Raji (cell line): ENCODE measurements at regions not wholly inside any gene's neighbourhood (a gene's known extent, or its start where the extent isn't known, plus 50 kb on each side); places are given as distances from the start of the nearest gene placed in this dataset.

Source experiments
- POLR2A ChIP-seq: IDR thresholded peaks from 2 replicates; pipeline ENCODE4 v1.6.1; 2011; ENCODE audit warnings: low read depth, low read length, control low read depth; ENCODE audit not compliant: insufficient read depth

DNA sequence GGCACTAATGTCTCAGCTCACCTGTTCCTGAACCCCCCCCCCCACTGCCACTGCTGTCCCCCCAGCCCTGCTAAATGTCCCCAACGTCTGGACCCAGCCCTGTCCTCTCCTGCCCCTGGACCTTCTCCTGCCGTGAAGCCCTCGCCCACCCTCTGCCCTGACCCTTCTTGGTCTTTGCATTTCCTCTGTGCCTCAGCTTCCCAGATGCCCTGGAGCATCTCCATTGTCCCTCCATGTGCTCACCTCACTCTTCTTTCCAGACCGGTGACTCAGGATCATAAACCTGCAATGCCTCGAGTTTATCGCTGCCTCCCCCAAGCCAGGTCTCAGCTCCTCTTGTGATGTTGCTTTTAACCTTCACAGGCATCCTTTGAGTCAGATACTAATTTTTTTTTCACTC is 416.4 kb downstream of the BRD1 start:
- TF ChIP-seq POLR2A = no peak

DNA sequence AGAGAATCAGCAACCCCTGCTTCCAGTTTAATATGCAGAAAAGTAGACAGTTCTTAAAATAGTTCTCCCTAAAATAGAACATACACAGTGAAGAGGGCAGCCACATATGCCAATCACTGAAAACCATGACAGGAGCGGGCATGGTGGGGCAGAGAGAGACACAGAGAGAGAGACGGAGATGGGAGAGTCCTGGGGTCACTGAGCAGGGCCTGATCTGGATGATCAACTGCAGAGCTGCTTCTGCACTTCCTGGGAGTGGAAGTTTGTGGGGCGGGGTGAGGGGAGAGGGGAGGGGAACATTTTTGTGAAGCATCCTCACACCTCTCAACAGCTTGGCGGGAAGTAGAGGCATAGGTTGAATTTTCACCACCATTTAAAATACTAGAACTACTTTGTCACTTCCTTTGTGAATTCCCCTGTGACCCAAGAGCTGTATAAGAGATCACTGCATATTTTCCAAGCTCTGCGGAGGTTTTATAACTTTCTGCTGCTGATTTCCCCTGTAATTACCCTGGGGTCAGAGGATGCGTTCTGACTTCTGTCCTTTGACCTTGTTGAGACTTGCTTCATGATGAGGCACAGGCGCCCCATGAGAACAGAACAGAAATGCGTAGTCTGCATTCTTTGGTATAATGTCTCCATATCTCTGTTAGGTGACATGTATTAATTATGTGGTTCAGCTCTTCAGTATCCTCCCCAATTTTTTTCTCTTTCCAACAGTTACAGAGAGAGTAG is 419.4 kb downstream of the BRD1 start:
- no peak for TF ChIP-seq POLR2A

DNA sequence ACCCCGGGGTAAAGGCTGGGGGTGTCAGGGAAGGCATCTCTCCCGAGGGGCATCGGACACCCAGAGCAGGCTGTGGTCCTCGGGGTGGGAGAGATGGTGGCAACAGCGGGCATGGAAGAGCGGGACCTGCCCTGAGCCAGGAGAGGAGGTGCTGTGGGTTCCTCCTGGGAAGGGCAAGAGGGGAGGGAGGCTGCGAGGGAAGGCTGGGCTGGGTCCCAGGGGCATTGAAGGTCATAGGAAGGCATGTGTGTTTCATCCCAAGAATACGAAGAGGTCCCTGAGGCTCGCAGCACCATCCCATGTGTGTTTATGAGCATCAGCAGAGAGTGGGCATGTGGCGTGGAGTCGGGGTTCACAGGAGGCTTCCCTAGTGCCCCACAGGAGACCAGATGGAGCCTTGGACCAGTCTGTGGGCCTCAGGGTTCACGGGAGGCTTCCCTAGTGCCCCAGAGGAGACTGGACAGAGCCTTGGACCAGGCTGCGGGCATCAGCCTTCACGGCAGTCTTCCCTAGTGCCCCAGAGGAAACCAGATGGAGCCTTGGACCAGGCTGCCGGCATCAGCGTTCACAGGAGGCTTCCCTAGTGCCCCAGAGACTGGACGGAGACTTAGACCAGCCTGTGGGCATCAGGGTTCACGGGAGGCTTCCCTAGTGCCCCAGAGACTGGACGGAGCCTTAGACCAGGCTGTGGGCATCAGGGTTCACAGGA is 420.6 kb downstream of the BRD1 start:
- TF ChIP-seq POLR2A = no peak

DNA sequence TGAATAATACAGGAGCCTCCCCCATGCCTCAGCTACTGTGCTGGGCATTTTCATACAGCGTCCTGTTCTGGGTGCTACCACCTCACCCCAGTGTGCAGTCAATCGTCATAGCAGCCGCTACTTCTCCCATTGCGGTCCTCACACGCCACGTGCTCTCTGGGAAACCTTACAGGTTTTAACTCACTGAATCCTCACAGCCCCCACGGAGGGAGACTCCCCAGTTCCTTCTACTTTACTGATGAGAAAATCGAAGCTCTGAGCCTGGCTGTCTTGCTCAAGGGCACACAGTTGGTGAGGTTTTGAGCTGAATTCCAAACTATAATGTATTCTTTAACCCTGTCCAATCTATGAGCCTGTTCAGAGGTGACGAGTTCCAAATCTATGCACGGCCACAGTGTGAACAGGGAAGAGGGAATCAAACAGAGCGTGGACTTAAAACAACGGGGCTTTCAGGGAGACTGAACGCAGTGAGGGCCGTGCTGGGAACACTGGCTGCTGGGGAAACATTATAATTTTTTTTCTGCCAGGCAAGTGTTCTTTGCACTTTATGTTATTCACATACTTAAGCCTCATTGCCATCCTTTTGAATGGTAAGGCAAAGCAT is 421.5 kb downstream of the BRD1 start:
- TF ChIP-seq POLR2A = no peak

DNA sequence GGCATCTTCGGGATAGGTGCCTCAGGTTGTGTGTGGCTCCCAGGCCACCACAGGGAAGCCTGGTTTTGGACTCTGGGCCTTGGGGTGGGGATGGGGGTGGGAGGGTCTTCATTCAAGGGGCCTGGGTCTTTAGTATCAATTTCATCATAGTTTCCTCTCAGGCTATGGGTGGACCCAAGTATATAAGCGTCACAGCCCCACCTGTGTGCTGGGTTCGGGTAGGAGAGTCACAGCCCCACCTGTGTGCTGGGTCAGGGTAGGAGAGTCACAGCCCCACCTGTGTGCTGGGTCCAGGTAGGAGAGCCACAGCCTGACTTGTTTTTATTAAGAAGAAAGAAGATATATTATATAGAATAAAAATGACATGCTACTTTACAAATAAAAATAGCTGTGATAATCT is 422.1 kb downstream of the BRD1 start:
- no peak for TF ChIP-seq POLR2A

DNA sequence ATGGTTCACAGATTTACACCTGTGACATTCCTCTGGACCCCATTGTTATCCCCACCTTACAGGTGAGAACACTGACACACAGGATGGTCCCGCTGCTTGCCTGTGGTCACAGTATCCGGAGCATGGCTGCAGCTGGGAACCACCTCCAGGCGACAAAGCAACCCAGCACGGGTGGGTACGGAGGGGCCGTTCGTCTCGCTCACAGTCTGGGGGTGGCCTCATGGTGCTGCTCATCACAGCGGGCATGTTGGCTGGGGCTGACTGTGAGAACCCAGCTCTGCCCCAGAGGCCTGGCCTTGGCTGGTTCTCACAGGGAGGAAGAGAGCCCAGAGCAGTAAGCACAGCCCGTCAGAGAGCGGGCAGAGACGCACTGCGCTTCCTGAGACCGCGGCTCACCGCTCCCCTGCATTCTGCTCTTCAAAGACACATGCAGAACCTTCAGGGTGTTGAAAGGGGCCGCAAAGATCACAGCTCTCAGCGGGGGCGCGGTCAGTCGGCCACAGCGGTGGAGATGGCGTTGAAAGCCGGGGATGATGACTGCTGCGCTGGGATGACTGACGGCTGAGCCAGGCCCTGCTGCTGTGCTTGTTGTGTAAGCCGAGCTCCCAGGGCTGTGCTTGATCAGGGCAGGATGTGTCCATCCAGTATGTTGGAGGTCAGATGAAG is 423.0 kb downstream of the BRD1 start:
- TF ChIP-seq POLR2A = no peak

DNA sequence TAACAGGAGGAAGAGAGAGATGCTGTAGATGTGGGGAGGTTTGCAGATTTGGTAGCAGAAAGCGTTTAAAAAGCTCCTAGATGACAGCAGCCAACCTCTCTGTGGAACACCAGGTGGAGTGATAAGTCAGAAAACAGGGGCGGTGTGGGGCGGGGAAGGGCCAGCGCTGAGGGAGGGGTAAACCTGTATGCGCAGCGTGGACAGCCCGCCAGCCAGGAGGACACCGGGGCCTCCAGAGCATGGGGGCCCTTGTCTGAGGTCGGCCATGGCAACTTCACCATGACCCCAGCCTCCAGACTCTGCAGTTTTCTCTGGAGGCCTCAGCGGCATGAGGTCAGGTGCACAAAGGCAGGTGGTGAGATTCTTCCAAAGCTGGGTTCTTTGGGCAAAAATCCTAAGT is 423.7 kb downstream of the BRD1 start:
- TF ChIP-seq POLR2A = no peak

DNA sequence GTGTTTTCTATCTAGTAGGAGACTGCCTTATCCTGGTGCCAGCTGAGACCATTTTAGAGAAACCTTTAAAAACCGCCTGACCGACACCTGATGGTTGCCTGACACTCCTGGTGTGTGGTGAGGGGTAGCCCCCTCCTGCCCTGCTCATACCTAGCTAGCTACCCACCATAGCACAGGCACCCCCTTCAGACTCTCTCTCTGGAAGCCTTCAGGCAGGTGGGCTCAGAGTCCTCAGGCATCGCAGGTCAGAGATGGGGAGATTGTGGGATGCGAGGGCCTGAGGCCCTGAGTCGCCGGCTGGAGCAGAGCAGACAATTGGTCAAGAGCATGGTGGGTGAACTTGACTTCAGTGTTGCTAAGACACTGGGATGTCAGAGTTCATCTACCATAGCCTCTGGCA is 424.6 kb downstream of the BRD1 start:
- no peak for TF ChIP-seq POLR2A

DNA sequence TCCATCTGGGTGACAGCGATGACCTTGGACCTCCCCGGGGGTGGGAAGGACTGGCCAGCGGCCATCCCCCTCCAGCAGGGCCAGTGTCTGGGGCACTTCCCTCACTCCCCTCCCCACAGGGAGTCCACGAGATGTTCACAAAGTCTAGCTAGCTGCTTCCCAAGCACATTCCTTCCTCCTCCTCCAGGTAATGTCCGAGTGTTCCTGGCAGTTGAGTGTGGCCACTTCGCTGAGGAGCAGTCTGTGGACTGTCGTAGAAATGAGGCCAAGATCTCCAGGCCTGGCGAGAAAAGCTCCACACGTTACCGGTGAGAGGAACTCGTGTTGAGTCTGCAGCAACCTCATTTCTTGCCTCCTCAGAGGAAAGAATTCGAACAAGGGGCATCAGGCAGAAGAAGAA is 425.5 kb downstream of the BRD1 start:
- no peak for TF ChIP-seq POLR2A

DNA sequence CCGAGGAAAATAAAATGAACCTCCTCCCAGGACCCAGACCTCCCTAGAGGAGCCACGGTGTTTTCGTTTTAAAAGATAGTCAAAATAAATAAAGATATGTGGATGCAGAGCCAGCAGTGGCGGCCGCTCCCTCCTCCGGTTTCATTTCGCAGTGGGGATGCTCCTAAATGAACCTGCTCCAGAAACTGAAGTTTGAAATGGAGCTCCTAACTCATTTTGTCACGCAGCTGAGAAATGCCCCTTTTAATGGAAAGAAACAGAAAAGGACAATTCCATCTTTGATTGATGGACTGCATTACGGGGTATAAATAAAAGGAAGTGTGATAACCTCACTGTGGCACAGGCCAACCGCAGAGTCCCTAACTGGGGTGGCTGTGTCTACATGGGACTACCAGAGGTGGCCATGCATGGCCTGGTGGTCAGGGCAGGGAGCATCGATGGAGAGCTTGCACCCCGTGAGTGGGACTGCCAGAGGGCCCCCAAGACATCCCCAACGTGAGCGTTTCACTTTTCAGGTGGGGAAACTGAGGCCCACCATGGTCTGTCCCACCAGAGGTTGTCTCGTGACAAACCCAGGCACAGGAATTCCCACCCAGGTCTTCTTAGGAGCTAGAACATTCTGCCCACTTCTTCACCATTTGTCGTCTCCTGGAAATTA is 426.6 kb downstream of the BRD1 start:
- no peak for TF ChIP-seq POLR2A

DNA sequence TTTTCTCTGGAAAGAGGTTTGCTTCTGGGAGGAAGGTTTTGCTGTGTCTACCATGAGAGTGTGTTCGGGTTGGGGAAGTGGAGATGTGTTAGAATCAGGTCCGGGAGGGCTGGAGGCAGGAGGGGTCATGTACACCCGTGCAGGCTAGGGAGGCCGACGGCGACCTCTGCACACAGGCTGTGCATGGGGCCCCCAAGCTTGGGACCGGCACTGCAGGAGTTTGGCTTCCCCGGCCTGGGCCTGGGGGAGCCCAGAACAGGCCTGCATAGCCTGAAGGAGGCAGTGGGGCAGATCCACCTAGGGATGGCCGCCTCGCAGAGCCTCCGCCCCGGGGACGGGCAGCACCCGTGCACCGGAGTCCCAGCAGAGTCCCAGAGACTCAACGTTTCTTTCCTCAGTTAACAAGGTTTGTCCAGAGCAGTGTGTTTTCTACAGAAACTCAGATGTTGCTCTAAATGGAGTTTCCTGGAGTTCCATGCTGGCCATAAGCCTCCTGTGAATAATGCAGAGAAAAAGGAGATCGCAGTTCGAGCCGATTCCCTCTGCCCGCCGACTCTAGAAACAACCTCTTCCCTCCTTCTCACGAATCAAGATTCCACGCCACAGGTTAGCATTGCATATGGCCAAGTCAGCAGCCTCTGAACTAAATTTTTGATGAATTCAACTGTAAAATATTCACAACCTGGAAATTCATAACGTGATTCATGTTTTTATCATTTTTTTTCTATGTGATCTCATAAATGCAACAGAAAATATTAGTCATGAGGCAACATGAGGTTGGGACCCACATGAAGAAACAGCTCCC is 427.3 kb downstream of the BRD1 start:
- TF ChIP-seq POLR2A = no peak

DNA sequence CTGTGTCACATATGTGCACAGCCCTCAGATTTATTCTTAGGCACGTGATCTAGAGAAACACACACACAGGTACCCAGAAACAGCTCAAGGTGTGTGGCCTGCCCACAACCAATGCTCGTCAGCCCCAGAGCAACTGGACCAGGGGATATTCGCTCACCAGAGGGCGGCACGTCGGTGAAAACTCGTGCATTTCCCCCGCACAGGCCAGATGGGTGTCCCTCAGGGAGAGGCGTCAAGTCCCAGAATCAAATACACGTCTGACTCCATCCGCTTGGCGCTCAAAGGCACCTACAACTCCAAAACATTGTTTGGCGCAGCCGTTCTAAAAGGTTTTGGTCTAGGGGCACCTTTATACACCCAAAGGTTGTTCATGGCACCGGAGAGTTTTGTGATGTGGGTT is 429.0 kb downstream of the BRD1 start:
- no peak for TF ChIP-seq POLR2A

DNA sequence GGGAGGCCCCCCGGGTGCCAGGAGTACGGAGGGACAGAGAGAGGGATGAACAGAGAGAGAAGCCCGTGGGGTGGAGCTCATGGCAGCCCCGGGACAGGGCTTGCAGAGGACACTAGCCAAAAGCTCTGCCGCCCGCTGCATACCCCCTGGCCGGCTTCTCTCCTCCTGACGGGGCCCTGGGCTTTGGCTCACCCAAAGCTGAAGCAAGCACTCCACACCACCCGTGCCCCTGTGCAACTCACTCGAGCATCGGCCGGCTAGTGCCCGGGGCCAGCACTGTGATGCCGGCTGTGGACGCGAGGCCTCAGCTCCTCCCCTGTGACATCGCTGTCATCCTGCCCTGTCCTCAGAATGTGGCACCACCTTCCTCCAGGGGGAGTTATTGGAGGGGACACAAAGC is 429.6 kb downstream of the BRD1 start:
- TF ChIP-seq POLR2A = no peak

DNA sequence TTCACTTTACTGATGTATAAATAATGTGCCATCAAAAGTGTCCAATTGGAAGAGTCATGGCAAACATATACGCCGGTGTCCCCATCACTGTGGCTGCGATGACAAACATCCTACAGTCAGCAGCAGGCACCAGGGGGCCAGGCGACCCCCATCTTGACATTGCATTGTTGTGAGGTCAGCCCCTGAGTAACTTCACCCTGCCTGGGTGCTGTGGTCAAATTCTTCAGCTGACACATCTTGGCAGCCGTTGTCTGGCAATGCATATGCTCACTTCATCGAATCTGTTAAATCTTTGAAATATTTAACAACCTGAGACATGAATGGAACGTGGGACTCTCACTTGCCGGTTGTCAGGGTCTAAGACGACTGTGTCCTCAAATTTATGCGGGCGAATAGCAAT is 430.9 kb downstream of the BRD1 start:
- TF ChIP-seq POLR2A = no peak
